Prostate gland (tissue), 2 donors: ENCODE measurements at regions not wholly inside any gene's neighbourhood (a gene's known extent, or its start where the extent isn't known, plus 50 kb on each side); places are given as distances from the start of the nearest gene placed in this dataset.

ENCODE experiments used
- CTCF ChIP-seq, 4 experiments: fragments of 200-600 bp in 2 of 4; fragments of 450-650 bp in 2 of 4; sonication (generic) in 2 of 4; IDR thresholded peaks; 1 replicate in 3 of 4; 2 replicates in 1 of 4; pipeline ENCODE4 v1.5.1; 2016 to 2019; ENCODE audit warnings: antibody characterized with exemption in 4 of 4, mild to moderate bottlenecking in 2 of 4, moderate library complexity in 2 of 4
- POLR2A ChIP-seq: fragments of 450-650 bp; IDR thresholded peaks from one replicate; pipeline ENCODE4 v1.6.1; 2016; ENCODE audit warnings: antibody characterized with exemption, mild to moderate bottlenecking

- TF ChIP-seq CTCF (IDR thresholded peaks at IDR 0.05) = no peak
- no peak for TF ChIP-seq POLR2A
Measured at GRCh38 chr2:136234261-136234660, 116.3 kb upstream of the CXCR4 start.
